Adipocyte (in vitro differentiated cells): ENCODE measurements at regions not wholly inside any gene's neighbourhood (a gene's known extent, or its start where the extent isn't known, plus 50 kb on each side); places are given as distances from the start of the nearest gene placed in this dataset.
"Not testable (repeated sequence)": the region's sequence is repeated elsewhere in the genome, so short reads cannot be mapped to it uniquely, and the experiment has no call there.

ENCODE experiments used
- DNase-seq: peaks from one replicate; pipeline ENCODE4 v3.0.0-alpha.2; 2015; ENCODE audit warnings: low read depth
- H3K27me3 ChIP-seq: replicated peaks from 2 replicates; pipeline ENCODE4 v1.7.0; 2013; ENCODE audit warnings: mild to moderate bottlenecking, low read length, moderate library complexity; ENCODE audit not compliant: control insufficient read depth, insufficient read depth
- H3K36me3 ChIP-seq: 2 replicates; pipeline ENCODE4 v1.7.0; 2013; ENCODE audit warnings: low read length, mild to moderate bottlenecking, moderate library complexity; ENCODE audit not compliant: control insufficient read depth, insufficient read depth, severe bottlenecking
- H3K4me1 ChIP-seq: 2 replicates; pipeline ENCODE4 v1.7.0; 2013; ENCODE audit warnings: mild to moderate bottlenecking, low read length, moderate library complexity; ENCODE audit not compliant: control insufficient read depth, insufficient read depth
- H3K4me3 ChIP-seq: 2 replicates; pipeline ENCODE4 v1.7.0; 2013; ENCODE audit warnings: mild to moderate bottlenecking, low read length, moderate library complexity
- H3K9ac ChIP-seq: 2 replicates; pipeline ENCODE4 v1.7.0; 2013; ENCODE audit warnings: mild to moderate bottlenecking, low read length, moderate library complexity
- H3K9me3 ChIP-seq: 2 replicates; pipeline ENCODE4 v1.7.0; 2013; ENCODE audit warnings: mild to moderate bottlenecking, low read length, moderate library complexity; ENCODE audit not compliant: control insufficient read depth

DNA sequence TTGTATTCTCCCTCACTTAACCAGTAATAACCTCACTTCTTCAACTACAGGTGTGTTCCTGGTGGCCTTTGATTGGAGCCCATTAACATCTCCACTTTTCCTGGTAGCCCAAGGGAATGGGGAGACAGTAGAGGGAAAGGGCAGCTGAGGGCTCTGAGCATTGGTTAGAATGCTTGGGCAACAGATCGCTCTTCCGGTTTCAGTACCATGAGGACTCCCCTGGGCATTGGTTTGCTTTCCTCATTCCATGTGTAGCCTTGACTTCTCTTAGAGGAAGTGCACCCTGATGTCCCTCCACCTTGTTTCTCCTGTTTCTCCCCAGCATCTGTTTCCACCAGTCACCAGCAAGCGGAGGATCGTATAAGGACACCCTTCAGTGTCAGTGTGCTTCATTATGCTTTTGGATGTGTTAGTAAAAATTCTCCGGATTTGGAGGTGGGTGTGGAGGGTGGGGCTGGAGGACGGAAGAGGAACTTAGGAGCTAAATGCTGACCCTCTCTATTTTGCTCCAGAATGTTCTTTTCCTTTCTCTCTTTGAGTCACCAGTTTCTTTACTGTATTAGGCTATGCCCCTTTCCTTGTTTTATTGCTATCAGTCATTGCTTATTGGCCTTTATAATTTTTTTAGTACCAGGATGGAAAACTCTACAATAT, 50.6 kb upstream of the ZNG1B start:
- H3K9ac ChIP-seq, H3K27me3 ChIP-seq, H3K4me1 ChIP-seq, H3K36me3 ChIP-seq, DNase-seq, H3K4me3 ChIP-seq, H3K9me3 ChIP-seq: not testable (repeated sequence)

DNA sequence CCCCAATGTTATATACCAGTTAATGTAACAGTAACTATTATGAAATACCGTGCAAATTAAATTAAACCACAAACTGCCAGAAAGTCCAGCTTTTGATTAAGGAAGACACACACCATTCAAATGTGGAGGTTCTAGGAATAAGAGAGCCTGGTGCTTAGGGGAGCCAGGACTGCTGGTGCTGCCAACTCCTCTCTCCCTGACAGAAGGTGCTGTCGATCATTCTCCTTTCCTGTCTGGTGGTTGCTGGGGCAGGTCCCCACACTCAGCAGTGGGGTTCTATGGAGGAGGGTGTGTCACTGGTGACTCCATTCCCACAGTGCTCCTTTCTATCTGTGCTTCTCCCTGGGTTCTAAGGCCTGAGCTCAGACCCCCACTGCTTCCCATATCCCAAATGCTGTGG, 57.9 kb upstream of the ZNG1B start:
- H3K9ac ChIP-seq, DNase-seq: not testable (repeated sequence)

DNA sequence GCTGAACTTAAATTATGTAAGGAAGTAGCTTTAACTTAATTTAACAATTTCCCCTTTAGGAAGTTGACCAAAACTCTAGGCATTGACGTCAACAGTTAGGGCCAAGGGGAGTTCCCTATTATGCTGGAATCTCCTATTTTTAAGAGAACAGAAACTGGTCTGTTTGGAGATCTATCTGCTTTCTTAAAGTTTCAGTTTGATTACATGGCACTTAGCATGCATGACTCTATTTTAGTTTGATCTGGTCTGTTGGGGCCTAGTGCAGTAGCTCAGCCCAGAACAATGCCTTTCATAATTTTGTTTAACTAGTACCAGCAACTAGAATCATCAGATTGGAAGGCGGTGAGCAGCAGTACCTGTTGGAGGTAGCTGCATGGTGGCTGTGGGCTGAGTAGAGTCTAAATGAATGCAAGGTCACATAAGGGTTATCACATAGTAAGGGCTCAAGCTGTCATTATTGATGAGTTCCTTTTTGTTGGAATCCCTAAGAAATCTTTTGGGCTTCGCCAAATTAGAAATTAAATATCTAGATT, 60.5 kb upstream of the ZNG1B start:
- no peaks in the 10 kb centered on the region for H3K27me3 ChIP-seq
- no peaks in the 10 kb centered on the region for H3K36me3 ChIP-seq
- H3K4me3 ChIP-seq = no peak overlapping the region
- no peak for DNase-seq
- H3K9me3 ChIP-seq = no peaks in the 10 kb centered on the region
- H3K4me1 ChIP-seq = no peaks in the 10 kb centered on the region
- H3K9ac ChIP-seq = no peak overlapping the region

More for the DNA sequence above, 57.9 kb upstream of the ZNG1B start:
- not testable (repeated sequence) for H3K9me3 ChIP-seq, H3K27me3 ChIP-seq, H3K36me3 ChIP-seq, H3K4me1 ChIP-seq, H3K4me3 ChIP-seq

DNA sequence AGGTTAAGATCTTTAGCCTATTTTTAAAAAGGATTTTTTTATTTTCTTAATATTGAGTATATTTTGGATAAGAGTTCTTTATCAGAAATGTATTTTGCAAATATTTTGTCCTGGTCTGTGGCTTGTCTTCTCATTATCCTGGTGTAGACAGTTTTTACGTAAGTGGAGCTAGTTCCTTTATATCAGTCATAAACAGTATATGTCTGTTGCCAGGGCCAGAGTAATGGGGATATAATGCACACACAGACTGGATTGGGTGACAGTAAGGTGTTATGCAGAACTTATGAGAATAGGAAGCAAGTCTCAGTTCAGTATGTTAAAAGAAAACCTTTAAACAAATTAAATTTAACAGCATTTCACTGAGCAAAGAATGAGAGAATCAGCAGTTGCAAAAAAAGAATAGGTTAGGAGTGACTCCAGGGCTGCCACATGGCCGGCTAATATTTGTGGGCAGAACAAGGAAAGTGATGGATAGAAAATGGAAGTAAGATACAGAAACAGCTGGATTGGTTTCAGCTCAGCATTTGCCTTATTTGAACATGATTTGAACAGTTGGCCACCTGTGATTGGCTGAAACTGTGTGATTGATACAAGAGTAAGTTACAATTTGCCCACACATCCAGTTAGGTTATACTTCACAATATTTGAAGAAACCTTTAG, 61.1 kb upstream of the ZNG1B start:
- no peak overlapping the region for H3K9ac ChIP-seq

DNA sequence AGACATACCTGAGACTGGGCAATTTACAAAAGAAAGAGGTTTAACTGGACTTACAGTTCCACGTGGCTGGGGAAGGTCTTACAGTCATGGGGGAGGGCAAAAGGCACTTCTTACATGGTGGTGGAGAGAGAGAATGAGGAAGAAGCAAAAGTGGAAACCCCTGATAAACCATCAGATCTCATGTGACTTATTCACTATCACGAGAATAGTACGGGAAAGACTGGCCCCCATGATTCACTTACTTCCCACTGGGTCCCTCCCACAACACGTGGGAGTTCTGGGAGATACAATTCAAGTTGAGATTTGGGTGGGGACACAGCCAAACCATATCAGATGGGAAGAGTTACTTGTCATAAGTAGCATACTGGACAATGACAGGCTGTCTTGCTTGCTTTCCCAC, 62.6 kb upstream of the ZNG1B start:
- not testable (repeated sequence) for H3K36me3 ChIP-seq, DNase-seq, H3K9ac ChIP-seq, H3K4me1 ChIP-seq, H3K4me3 ChIP-seq, H3K9me3 ChIP-seq, H3K27me3 ChIP-seq

More for the DNA sequence above, 61.1 kb upstream of the ZNG1B start:
- DNase-seq = no peak
- Histone ChIP-seq H3K9me3 (no peaks in the 10 kb centered on the region), H3K36me3 (no peaks in the 10 kb centered on the region), H3K4me1 (no peaks in the 10 kb centered on the region), H3K4me3 (no peak overlapping the region), H3K27me3 (no peaks in the 10 kb centered on the region)

DNA sequence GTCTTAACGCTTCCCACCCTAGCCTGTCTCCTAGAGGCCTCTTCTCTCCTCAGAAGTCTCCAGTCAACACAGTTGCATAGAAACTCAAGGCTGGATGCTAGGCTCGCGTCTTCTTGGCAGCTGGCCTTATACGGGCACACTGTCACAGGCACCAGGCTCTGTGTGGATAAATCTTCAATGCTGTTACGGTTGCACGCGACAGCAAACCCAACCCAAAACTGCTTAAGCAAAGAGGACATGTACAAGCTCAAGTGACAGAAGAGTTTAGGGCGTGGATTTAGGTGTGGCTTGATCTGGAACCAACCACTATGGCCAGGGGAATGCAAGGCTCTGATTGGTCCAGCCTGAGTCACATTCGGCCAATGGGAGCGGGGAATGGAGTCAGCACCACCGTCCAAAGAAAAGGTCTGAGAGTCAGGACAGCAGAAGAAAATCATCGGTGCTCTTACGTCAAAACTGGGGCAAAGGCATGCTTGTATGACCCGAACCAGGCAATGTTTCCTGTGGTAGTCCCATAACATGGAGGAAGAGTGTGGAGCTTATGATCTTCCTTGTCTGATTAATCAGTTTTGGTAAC, 65.1 kb upstream of the ZNG1B start:
- H3K36me3 ChIP-seq, H3K9ac ChIP-seq, H3K4me3 ChIP-seq, DNase-seq, H3K9me3 ChIP-seq, H3K27me3 ChIP-seq, H3K4me1 ChIP-seq: not testable (repeated sequence)

DNA sequence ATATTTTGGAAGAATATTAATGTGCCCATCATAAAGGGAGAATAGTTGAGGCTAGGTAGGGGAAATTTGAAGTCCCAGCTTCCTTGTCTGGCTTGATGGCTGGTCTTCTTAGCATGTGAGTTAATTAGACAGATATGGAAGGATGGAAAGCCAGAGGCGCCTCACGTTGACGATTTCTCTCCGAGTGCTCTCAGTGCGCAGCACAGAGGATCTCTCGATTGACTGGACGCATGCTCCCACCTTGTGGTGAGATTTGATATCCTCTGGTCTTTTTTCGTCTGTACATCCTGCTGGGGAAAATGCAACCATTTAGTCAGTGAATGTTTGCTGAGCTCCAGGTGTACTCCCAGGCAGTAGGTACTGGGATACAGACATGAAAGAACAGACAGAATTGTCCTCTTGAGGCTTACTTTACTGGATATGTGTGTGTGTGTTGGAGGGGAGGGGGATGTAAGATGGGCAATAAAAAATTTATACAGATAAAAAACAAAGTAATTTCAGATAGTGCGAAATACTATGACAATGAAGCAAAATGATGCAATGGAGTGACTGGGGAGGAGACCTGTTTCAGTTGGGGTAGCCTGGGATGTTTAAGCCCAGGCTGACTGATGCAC, 66.9 kb upstream of the ZNG1B start:
- DNase-seq = peak; percentile 88
- no peaks in the 10 kb centered on the region for H3K36me3 ChIP-seq
- no peaks in the 10 kb centered on the region for H3K27me3 ChIP-seq
- no peaks in the 10 kb centered on the region for H3K9me3 ChIP-seq
- no peak overlapping the region for H3K4me3 ChIP-seq
- H3K4me1 ChIP-seq = no peaks in the 10 kb centered on the region
- H3K9ac ChIP-seq = no peak overlapping the region

DNA sequence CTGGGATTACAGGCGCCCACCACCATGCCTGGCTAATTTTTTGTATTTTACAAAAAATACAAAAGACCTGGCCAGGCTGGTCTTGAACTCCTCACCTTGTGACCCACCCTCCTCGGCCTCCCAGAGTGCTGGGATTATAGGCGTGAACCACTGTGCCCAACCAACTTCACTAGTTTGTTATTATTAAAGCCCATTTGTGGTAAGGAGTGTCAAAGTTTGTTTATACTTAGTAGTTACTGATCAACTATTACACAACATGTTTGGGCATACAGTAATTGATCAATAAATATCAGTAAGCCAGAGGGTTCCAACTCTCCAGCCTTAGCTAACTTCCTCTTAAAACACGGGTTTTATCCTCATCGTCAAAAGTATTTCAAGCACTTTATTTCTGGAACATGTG, 67.5 kb upstream of the ZNG1B start:
- Histone ChIP-seq H3K4me3 (no peak overlapping the region), H3K9me3 (no peaks in the 10 kb centered on the region), H3K9ac (no peak overlapping the region), H3K36me3 (no peaks in the 10 kb centered on the region), H3K4me1 (no peaks in the 10 kb centered on the region), H3K27me3 (no peaks in the 10 kb centered on the region)
- DNase-seq = no peak

DNA sequence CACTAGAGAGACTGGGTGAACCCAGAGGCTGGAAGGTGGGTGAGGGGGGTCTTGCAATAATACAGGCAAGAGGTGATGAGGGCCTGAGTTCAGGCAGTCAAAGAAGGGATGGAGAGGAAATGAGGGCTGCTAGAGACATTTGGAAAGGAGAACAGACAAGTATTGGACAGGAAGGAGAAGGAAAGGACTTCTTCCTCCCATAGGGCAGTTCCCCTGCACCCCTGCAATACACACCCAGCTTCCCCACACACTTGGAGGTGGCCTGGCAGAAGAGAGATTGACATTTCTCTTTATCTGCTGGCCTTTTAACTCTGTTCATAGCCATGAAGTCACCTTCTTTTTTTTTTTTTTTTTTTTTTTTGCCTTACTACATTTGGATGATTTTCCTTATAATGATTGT, 68.9 kb upstream of the ZNG1B start:
- not testable (repeated sequence) for H3K9ac ChIP-seq, H3K27me3 ChIP-seq

DNA sequence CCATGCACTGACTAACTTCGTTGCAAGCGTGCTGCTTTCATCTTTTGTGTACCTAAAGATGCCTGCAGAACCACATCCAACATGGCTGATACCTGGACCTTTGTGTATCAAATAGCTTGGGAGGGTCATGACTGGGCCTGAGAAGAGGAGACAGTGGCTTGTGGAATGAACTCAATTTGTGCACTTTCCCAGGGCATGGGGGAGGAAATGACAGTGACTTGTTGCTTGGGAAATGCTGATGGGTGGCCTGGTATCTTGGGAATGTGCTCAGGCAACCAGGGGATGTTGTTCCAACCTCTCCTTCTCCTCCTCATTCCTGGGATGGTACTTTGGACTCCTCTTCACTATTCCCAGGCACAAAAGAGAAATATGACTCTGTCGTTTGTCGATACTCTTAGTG, 70.7 kb upstream of the ZNG1B start:
- not testable (repeated sequence) for H3K4me1 ChIP-seq, H3K4me3 ChIP-seq, H3K27me3 ChIP-seq, H3K36me3 ChIP-seq, DNase-seq, H3K9ac ChIP-seq, H3K9me3 ChIP-seq

More for the DNA sequence above, 68.9 kb upstream of the ZNG1B start:
- DNase-seq, H3K36me3 ChIP-seq, H3K4me1 ChIP-seq, H3K4me3 ChIP-seq, H3K9me3 ChIP-seq: not testable (repeated sequence)

DNA sequence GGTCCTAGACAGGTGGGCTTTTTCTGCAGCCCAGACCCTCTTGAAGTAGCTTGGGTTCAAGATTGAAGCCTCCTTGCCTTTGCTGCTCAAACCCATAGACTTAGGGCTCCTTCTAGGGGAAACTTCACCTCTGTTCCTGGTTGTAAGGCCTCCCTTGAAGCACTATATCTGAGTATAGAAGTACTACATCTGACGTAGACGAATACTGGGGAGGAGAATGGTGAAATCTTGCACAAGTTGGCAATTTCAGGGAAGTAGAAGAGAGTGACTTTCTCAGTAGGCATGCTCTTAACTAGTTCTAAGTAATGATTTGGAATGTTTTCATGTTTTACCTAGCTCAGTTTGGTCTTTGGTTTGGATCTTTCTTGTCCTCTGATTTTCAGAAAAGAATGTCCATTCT, 71.7 kb upstream of the ZNG1B start:
- DNase-seq, H3K9me3 ChIP-seq, H3K9ac ChIP-seq, H3K4me3 ChIP-seq, H3K27me3 ChIP-seq, H3K4me1 ChIP-seq, H3K36me3 ChIP-seq: not testable (repeated sequence)
